Pulmonary artery endothelial cell (primary cell): ENCODE measurements at regions not wholly inside any gene's neighbourhood (a gene's known extent, or its start where the extent isn't known, plus 50 kb on each side); places are given as distances from the start of the nearest gene placed in this dataset.
"Not testable (repeated sequence)": the region's sequence is repeated elsewhere in the genome, so short reads cannot be mapped to it uniquely, and the experiment has no call there.

Experiments
- DNase-seq: peaks from one replicate; pipeline ENCODE4 v3.0.0-alpha.2; 2011; ENCODE audit warnings: low read depth, low spot score

DNA sequence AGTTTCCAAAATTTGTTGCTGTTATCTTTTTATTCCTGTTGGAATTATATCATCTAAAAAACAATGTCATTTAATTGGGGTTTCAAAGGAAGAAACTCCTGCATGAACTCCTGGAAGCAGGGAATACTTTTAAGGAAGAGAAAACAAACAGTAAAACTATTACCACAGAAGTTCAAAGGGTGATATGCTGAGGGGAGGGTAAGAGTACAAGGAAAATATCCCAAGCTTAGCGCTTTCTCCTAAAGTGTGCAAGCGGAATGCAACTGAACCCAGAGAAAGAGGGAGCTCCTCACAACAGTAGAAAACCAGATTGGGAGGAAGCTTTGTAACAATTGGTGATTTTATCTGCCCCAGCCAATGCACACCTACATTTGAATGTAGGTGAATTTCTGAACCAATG, 175.1 kb downstream of the NUFIP1 start:
- no peak for DNase-seq

DNA sequence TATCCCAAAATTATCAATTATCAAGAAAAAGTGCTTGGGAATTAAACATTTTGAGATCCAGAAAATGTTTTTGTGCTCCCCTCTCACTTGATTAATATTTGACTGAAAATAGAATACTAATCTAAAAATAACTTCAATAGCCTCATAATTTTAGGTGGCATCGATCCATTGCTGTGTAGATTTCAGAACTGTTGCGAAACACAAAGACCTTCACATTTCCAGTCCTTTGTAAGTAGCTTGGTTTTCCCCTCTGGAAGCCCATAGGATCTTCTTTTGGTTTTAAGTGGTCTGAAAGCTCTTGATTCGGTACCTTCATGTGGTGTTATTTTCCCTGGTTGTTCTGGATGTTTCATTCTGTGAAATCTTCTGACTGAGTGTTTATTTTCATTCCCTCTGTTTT, 176.5 kb downstream of the NUFIP1 start:
- no peak for DNase-seq

DNA sequence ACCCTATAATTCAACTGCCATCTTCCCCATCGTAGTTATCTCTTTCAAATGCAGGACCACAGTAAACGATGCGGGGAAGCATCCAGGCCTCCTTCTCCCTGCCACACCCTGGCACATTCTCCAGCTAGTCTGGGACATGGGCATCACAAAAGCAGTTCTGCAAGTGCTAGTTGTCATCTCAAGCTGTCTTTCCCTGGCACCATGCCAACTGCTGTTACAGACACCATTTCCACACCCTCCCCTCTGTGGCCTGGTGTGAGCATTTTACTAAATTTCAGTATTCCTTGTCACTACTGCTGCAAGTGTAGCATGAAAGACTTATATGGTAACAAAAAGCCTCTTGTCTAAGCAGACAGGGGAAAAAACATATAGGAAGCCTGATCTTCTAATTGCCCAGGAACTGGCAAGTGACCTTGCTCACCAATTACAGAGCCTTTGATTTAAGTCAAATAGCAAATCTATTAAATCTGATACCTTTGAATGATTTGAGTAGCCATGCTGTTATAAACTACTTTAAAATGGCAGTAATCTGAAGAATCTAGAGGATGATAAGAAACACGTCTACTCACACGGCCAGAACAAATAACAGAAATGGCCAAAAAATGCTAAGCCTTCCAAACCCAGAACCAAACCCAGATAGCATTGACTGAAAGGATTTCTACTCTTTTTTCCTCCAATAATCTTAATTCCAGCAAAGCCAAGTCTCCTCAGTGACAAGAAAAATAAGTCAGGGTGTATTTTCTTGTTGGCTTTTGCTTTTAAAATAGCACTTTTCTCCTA, 179.0 kb downstream of the NUFIP1 start:
- DNase-seq, result no peak

DNA sequence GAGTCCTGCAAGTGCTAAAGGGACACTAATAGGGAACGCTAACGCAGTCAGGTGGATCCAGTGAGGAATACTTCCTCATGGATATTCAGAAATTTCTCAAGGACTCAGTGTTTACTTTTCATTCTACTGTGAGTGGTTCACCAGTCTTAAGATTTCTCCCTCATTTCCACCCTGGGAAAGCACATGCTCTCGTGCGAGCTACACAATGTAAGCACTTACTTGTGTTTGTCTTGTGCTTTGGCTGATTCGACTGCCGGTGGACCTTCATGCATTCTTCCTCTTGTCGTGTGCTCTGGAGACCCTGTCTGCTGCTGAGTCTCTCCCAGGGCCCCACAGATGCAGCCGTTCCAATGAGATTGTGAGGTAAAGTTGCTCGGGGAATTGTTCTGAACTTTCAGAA, 180.1 kb downstream of the NUFIP1 start:
- no peak for DNase-seq

DNA sequence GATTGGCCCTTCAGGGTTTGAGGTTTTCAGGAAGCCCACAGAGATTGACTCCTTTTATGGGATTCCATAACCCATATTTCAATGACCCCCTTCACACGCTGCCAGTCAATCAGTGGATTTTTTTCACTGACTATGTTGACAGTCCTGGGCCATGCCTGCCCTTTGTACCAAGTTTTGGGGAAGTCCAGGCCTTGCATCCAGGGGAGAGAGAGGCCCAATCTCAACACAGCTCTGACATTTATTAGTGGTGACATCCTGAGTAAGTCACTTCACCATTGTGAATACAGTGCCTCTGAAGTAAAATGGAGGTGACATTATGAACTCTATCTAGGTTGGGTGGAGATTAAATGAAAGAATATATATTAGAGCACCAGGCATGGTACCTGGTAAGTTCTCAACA, 181.1 kb downstream of the NUFIP1 start:
- no peak for DNase-seq

DNA sequence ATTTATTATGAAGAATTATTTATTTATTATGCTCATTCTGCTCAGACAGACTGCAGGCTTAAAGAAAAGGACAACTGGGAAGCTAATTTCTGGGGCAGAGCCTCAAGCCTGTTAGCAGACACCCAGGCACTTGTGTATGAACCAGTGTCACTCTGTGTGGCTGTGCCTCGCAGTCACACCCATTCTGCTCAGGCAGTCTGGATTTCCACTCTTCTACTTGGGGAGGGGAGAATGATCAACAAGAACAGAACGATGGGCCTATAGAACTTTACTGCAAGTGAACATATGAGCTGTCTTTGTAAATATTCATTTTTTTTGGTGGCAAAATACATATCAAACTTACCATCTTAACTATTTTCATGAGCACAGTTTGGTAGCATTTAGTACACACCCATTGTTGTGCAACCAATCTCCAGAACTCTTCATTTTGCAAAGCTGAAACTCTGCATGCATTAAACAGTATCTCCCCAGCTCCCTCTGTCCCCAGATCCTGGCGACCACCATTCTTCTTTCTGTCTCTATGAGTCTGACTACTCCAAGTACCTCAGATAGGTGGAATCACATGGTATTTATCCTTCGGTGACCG, 181.7 kb downstream of the NUFIP1 start:
- DNase-seq, result no peak

DNA sequence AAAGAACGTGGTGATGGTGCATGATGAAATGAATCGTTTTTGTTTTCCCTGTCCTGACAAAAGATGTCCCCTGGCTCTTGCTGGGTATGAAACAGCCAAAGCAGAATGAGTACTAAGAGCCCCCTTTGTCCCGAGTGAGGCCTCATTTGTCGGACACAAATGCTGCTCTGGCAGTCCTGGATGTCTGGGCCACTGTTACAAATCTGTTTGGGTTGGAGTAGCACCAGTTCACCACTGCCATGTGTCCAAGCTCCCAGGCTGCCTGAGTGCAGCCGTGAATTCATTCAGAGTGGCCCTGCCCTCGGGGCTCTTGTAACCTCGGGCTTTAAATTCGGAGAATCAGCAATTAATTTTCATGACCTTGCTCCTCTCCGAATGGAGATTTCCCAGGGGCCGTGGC, 182.4 kb downstream of the NUFIP1 start:
- no peak for DNase-seq

DNA sequence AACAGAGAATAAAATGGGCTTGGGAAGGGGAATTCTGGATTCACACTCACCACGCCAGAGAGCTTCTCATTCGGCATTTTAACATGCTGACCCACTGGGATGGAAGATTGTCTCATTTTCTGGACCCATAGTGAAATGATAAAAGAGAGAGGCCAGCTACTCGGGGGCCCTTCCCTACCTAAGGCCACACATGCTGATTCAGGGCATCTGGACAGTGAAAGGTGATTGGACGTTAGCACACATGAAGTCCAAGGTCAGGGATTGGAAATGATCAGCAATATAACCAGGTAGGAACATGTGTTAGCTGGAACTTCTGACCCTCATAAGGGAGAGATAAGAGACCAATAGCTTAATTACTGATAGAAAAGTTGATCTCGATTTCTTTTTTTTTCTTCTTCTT, 183.7 kb downstream of the NUFIP1 start:
- no peak for DNase-seq

DNA sequence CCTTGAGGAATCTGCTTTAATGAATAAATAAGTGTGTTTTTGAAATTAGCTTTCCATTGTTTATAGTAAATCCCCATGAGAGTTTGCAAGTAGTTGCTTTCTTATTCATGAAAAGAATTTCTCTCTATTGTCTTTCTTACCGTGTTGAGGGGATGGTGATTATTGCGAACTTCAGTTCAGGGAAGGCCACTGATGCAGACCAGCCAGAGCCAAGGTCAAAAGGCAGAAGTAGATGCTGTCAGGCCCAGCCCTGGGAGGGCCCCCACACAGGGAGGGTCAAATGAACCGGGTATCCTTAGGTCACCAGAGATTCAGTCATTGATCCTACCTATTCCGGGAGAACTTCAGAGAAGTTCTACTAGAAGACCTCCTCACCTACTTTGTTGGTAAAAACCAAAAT, 185.9 kb downstream of the NUFIP1 start:
- DNase-seq, result no peak

DNA sequence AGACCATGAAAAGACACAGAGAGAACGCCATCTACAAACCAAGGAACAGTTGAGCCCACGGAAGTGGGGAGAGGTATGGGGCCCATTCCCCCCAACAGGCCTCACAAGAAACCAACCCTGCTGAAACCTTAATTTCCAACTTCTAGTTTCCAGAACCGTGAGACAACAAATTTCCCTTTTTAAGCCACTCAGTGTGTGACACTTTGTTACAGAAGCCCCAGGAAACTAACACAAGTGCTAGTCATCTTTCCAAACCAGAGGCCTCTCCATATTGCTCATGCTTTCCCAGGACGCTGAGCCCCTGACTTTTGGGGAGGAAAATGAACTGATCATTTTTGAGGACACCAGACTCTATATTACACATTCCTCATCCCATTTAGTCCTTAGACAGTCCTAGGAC, 186.8 kb downstream of the NUFIP1 start:
- no peak for DNase-seq

DNA sequence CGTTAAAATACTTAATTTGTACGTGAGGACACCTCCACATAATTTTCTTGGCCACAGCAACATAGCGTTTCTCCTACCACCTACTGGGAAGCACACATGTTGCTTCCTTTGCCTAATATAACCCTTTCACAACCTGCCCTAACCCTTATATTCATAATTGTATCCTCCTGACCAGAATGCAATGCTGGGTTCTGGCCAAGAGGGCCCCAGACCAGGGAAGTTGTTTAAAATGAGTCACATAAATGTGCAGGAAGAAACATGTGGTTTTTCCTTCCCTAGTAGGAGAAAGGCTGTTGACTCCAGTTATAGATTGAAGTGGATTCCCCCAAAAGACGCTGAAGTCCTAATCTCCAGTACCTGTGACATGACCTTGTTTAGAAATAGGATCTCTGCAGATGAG, 187.3 kb downstream of the NUFIP1 start:
- DNase-seq, result peak; percentile 56

DNA sequence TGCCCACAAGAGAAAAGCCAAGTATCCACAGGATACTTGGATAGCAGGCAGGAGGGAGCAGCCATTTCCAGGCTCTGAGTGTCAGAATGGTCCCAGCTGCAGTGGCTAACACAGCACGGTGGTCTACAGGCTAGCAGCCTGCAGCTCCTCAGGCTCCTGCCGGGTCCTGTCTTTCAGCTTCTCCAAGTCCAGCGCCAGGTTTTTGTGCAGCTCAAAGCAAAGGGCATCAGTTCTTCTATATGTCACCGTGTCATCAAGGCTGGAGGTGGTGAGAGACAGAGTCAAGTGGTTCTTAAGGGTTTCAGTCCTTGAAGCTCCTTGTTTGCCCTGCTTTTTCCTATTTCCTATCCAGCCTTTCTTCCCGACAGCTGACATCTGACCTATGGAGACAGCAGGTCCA, 188.6 kb downstream of the NUFIP1 start:
- DNase-seq, result no peak

DNA sequence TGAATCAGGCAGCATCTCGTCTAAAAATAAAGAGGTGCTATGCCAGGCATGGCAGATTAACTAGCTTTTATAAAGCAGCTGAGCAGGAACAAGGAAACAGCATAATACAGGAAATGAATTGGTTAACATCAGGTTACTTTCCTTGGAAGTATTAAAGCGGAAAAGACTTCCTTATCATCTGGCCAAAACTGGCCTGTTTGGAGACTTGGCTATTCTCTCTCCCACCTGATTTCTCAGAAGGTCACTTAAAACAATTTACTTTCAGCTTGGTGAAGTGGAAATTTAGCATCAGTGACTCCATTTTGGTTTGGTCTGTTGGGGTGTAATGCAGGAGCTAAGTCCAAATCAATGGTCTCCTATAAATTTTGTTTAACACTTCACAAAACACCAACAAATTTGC, 191.6 kb downstream of the NUFIP1 start:
- DNase-seq, result no peak

DNA sequence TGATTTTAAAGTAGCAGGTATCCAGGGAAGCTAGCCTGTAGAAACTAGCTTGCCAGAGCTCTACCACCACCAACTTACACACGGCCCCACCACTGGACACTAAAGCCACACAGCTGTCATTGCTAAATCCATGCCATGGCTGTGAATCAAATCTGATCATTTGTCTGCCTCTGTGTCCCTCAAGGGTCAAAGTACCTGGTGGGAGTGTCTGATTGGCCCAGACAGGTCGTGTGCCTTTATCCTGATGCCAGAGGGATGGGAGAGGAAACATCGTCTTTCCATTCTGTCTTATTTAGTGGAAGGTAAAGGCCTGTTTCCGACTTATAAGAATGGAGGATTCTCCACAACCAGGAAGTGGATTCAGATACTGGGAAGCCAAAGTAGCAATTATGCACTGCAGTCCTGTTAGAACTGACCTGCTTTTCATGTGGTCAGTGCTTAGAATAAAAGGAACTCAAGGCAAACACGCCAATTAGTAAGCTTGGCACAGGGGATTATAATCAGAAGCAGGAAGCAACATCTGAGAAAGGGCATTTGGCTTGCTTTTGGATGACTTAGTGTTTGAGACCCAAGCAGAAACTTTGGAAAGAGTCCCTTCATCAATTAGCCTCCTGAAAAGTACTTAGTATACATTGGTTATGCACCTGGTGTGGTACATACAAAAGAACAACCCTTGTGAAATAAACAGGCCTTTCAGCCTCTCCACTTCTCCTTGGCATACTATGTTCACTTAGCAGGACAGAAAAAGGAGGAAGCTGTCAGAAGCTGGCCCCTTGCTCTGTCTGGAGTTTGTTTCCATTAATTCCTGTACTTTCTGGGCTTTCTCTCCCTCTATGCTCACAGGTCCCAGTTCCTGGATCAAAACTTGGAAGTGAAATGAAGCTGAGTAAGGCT, 192.4 kb downstream of the NUFIP1 start:
- DNase-seq, result no peak

DNA sequence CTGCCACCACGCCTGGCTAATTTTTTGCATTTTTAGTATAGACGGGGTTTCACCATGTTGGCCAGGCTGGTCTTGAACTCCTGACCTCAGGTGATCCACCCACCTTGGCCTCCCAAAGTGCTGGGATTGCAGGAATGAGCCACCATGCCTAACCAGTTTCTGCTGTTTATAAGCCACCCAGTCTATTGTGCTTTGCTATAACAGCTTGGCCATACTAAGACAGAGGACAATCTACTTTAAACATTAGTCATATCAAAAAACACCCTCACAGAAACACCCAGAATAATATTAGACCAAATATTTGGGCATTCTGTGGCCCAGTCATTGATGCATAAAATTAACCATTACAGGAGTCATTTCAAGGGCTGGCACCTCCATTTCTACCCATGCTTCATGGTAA, 193.2 kb downstream of the NUFIP1 start:
- DNase-seq, result not testable (repeated sequence)

DNA sequence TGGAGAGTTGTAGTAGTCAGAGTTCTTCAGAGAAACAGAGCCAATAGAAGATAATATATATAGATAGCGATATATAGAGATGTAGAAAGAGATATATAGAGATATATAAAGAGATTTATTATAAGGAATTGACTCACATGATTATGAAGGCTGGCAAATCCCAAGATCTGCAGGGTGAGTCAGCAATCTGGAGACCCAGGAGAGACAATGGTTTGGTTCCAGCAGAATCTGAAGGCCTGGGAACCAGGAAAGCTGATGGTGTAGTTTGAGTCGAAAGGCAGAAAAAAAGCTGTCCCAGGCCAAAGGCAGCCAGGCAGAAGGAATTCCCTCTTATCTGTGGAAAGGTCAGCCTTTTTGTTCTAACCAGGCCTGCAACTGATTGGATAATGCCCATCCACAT, 194.1 kb downstream of the NUFIP1 start:
- DNase-seq, result peak; percentile 22

DNA sequence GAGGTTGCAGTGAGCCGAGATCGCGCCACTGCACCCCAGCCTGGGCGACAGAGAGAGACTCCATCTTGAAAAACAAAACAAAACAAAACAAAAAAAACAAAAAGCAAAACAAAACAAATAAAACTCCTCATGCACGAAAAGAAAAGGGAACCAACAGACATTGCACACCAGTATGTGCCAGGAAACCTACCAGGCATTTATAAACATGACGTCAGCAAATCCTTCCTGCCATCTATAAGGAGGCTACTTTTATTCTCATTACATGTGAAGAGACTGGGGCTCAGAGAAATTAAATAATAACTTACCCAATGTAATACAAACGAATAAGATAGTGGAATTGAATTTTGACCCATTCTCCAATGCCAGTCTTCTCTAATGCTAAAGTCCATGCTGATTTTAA, 197.2 kb downstream of the NUFIP1 start:
- no peak for DNase-seq

DNA sequence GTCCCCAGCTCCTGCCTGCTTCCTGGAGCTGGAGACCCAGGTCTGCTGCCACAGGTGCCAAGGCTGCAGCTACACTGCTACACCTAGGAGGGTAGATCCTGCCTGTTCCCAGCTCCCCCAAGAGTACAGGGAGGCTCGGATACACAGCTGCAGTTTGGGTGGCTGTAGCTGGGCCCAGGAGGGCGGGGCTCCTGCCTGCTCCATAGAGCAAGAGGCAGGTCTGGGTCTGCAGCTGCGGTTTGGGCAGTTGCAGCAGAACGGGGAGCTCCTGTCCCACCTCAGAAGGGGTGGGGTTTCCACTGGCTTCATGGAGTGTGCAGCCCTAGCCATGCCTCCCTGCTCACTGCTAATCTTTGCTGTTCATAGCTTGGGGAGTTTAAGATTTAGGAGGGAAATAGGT, 199.0 kb downstream of the NUFIP1 start:
- no peak for DNase-seq

DNA sequence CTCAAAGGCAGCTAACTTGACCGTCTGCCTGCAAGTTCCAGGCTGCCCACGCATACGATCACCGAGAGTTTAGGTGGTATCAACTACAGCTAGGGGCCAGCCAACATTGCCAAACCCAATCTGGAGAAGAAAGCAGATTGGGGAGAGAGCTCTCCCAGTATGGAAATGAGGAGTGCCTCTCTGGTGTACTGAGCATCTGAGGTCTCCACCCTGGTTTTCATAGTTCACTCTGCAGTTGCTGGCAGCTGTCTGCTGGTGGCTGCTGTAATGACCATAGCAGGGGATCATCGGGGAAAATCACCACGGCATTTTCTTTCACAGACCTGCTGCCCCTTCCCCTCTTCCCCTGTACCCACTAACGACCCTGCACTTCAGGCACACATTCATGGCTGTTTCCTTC, 201.7 kb downstream of the NUFIP1 start:
- no peak for DNase-seq

DNA sequence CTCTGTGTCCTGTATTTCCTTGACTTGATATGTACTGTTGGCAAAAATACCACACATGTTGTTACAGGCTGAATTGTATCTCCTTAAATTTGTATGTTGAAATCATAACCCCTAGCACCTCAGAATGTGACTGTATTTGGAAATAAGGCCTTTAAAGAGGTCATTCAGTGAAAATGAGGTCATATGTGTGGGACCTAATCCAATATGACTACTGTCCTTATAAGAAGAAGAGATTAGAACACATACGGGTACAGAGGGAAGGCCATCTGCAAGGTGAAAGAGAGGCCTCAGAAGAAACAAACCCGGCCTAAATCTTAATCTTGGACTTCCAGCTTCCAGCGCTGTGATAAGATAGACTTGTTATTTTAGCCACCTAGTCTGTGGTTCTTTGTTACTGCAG, 202.5 kb downstream of the NUFIP1 start:
- no peak for DNase-seq

DNA sequence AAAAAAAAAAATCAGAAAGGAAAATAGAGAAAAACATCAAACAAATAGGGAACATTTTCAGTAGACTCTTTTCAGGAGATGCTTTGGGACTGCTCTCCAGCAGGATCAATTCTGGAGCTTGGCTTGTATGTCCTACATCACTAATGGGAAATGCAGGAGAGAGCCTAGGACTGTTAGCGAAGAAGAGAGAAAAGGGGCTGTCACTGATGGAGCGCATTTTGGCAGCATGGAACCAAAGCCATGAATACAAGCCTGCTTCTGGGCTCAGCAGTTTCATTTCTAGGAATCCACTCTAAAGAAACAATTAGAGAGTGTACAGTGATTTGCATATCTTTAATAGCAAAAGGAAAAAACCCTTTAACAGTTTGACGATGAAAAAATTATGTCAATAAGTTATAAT, 203.9 kb downstream of the NUFIP1 start:
- DNase-seq, result no peak

DNA sequence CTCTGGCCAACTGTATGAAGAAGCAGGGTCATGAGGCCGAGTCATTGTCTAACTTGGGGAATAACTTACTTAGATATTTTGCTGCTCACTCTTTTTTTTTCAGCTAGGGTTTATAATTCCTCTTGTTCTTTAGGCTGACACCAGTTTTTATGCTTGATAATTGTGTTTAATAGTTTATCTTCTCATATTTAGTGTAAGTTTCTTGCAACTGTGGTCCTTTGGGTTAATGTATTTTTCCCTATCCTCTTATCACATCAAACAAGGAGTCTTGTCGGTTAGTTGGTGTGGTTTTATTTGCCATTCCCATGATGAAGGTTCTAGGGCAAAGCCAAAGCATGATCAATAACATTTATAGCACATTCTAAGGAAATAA, 204.6 kb downstream of the NUFIP1 start:
- no peak for DNase-seq
